Muscle of back (tissue), 3 donors: ENCODE measurements at regions not wholly inside any gene's neighbourhood (a gene's known extent, or its start where the extent isn't known, plus 50 kb on each side); places are given as distances from the start of the nearest gene placed in this dataset.

Experiments
- DNase-seq, 3 donors: peaks; one replicate each; pipeline versions ENCODE4 v3.0.0 to v3.0.0-alpha.2; 2013

- no peak for DNase-seq
These were observed 1054.3 kb downstream of the VRK1 start for GRCh38 chr14:97851428-97851995.

GRCh38 chr14:97854918-97855317 is 1057.7 kb downstream of the VRK1 start:
- no peak for DNase-seq

DNA sequence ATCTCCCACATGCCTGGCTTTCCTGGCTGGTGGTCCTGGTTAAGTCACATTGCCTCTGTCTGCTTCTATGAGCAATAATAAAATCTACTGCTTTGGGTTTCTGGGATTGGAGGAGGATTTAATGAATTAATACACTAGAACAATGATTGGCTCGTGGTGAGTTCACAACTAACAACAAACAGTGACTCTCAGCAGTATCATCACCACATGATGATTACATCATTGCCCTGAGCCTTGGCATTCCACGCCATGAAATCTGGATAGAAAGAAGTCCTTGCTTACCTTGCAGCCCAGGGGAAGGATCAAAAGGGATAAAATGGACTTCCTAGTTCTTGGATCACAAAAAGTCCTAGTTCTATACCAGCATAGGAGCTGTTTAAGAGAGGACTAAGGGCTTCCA is 1069.0 kb downstream of the VRK1 start:
- DNase-seq, result no peak

GRCh38 chr14:97866664-97867063 is 1069.5 kb downstream of the VRK1 start:
- no peak for DNase-seq

DNA sequence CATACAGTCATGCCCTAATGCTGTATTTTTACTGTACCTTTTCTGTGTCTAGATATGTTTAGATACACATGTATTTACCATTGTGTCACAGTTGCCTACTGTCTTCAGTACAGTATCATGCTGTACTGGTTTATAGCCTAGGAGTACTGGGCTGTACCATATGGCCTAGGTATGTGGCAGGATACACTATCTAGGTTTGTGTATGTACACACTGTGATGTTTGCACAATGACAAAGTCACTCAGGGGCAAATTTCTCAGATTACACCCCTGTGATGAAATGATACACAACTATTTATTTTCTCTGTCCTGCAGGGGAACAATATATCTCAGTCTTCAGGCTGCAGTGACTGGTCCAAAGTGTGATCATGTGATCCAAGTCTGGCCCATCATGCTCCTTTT is 1076.1 kb downstream of the VRK1 start:
- DNase-seq, result no peak

- no peak for DNase-seq
These were observed 1077.2 kb downstream of the VRK1 start for GRCh38 chr14:97874394-97874793.

DNA sequence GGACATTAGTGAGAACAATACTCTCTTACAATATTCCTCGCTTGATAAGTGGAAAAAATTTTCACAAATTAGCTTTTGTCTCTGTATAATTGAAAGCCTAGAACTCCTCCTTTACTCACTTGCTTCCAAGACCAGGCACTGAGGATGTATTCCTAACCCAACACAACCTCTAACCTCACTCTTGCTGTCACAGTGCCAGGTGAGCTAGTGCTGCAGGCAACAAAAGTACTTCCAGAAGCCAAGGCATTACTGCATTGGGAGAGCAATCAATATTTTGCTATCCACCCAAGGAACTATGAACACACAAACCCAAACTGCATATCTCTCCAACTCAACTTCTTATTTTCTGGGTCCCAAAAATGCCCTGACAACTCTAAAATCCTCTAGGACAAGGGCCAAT is 1081.0 kb downstream of the VRK1 start:
- DNase-seq, result peak in 1 of 3 donors; percentile 30

GRCh38 chr14:97878727-97879126 is 1081.5 kb downstream of the VRK1 start:
- peak; percentile 50 to 84 (median 61) for DNase-seq

- DNase-seq, result no peak
These were observed 1090.5 kb downstream of the VRK1 start for GRCh38 chr14:97887690-97888089.

DNA sequence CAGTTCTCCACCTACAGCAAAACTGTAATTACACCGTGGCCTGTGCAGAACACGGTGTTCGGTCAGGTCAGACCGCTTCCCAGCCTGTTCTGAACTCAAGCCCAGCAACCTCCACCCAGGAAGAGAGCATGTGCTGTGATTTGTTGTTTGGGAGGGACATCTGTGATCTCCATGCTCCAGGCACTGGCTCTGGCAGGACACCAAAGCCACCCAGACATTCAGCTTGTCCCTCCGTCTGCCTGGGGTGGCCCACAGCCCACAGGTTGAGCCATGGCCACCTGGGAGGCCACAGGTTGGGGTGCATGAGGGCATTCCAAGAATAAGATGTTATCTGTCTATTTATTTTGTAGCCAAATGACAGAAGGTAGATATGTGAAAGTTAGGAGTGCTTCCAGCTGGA is 1091.1 kb downstream of the VRK1 start:
- DNase-seq, result no peak

DNA sequence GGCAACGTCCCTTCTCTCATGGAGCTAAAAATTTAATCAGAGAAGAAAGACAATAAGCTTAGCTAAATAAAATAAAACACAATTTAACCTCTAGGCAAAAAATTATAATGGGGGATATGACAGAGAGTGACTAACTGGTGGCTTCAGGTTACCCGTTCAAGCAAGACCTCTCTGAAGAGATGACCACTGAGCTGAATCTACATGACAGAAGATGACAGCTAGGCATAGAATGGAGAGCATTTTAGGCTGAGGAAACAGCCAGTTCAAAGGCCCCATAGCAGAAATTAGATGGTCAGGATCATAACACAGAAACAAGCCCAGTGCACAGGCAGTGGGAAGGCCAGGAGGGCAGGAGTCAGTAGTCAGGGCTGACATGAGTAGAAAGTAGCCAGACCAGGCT is 1094.3 kb downstream of the VRK1 start:
- DNase-seq, result no peak

- DNase-seq, result no peak
These were observed 1097.4 kb downstream of the VRK1 start for GRCh38 chr14:97894552-97894951.

- no peak for DNase-seq
These were observed 1103.1 kb downstream of the VRK1 start for GRCh38 chr14:97900196-97900854.

DNA sequence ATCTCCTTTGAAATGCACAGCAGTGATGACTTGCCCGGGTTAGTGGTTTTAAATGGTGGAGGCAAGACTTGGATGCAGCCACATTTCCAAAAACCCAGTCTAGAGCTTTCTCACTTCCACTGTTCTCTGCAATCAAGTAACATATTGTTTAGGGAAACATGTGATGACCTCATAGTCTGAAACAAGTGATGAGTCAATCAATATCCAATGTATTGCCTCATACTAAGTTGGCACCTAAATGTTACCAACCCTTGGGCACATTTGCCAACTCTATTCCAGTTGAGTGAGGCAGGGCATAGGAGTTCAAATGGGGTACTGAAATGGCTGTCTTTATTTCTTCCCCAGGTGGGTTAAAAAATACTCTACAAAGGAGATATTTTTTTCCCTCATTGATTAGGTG is 1105.4 kb downstream of the VRK1 start:
- no peak for DNase-seq

GRCh38 chr14:97903821-97904220 is 1106.6 kb downstream of the VRK1 start:
- DNase-seq, result no peak

DNA sequence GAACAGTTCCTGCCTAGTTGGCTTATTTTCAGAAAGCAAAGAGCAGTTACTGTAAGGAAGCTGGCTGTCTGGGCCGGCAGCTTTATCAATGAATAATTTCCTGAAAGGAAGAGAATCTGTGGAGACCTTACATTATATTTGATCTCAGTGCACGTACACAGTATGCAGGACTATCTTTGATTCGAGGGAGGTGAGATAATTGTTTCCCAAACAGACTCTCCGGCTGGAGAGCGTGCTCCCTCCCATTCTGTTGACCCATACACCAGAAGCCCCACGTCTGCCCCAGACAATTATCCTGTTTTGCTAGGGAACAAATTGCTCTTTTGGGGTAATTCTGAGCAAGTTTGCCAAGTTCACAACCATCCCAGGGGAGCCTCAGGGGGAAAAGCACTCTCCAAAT is 1115.0 kb downstream of the VRK1 start:
- no peak for DNase-seq

DNA sequence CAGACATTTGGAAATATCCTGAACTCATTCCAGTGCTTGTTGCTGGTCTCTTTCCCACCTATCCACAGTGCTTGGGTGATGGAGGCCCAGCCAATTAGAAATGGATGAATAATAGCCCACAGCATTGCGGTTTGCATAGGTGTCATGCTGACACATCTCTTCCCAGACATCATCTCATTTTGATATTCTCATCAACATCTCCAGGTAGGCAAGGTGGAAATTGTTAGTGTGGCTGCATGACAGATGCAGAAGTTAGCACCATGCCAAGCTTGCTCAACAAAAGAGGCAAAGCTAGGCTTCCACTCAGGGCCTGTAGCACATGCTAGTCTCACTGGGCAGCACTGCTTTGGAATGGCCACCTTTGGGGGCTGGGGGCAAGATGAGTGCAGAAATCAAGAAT is 1118.9 kb downstream of the VRK1 start:
- DNase-seq, result no peak

- no peak for DNase-seq
These were observed 1119.7 kb downstream of the VRK1 start for GRCh38 chr14:97916669-97917568.

DNA sequence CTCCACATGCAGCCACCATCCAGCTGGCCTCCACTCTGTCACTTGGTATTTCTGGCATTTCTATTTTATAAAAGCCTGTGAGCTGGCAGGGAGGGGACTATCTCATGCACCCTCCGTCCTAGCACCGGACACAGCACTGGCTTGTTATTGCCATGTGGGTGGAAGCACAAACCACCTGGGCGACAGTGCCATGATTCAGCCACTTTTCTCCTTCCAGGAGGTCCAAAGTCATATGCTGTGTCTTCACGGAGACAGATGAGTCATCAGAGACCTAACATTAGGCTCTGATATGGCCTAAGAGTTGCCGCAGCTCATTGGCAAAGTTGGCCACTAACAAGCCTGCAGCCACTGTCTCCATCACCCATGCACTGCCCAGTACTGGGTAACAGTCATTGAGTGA is 1123.0 kb downstream of the VRK1 start:
- DNase-seq, result no peak

- no peak for DNase-seq
These were observed 1124.1 kb downstream of the VRK1 start for GRCh38 chr14:97921296-97921695.

- DNase-seq, result no peak
These were observed 1127.9 kb downstream of the VRK1 start for GRCh38 chr14:97924922-97925613.

DNA sequence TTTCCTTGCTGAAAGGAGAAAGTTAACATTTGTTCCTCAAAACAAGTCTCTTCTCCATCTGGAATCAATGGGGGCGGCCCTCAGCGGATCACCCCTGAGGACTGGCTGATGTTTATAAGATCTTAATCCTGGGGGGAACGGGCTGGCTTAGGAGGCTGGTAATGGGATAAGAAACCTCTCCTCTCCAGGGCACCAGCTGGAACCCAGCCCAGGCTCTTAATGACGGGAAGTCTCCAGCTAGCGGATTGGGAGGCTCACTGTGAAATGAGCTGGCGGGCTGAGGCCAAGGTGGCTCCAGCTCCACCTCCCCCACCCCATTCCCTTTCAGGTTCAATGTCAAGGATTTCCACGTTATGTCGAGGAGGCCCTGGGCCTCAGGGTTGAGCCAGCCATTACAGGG is 1133.0 kb downstream of the VRK1 start:
- DNase-seq, result no peak
